ENCODE measurements at regions not wholly inside any gene's neighbourhood (a gene's known extent, or its start where the extent isn't known, plus 50 kb on each side); places are given as distances from the start of the nearest gene placed in this dataset.

DNA sequence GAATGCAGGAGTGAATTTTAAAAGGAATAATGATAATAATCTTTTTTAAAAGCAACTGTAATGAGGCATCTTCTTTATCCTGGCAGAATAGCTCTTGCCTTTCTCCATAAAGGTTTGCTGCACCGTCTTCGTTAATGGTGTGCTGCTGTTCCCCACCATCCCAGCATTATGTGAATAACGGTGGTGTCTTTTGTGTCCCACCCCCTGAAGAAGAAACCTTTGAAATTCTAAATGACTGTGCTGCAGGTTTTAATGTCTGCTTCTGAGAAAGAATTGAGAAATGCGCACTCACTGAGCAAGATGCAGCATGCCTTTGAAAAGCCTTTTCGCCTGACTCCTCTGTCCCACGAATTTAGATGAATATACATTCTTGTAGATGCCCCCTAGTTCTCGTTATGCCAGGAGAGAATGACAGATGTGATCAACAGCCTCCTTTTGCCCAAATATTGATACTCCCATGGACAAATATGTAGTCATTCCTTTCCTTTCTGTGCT is 246.1 kb upstream of the ZNF462 start:
- DNase-seq (ENCODE audit: low read depth), result no peak

DNA sequence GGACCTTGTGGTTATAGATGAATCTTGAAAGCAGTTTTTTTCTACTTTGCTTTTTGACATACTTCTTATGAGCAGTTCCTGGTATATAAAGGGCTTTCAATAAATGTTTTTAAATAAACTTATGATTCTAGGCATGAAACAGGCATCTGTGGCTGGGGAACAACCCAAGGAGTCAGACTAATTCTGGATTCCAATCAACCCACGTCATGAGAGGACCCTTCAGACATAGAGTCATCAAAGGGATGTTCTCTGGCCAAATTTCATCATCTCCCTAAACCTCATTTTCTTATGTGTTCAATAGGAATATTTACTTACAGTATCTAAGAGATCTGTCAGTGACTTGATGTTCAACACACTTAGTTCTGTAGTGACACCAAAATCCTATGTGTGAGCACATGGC is 243.8 kb upstream of the ZNF462 start:
- no peak for DNase-seq (ENCODE audit: low read depth)

DNA sequence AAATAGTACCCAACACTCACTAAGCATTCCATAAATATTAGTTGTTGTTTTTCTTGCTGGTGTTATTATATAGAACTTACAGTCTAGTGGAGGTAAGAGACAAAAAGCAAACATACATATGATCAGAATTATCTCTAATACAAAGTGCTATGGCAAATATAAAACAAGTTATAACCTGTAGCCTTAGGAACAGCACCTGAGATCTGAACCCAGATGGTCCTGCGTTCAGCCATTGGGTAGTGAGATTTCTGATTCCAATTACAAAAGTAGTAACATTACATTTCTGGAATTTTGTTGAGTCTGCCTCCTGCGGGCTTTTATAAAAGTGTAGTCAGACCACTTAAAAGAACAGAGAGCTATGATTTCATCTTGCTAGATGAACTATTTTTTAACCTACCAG is 242.9 kb upstream of the ZNF462 start:
- DNase-seq (ENCODE audit: low read depth), result no peak

DNA sequence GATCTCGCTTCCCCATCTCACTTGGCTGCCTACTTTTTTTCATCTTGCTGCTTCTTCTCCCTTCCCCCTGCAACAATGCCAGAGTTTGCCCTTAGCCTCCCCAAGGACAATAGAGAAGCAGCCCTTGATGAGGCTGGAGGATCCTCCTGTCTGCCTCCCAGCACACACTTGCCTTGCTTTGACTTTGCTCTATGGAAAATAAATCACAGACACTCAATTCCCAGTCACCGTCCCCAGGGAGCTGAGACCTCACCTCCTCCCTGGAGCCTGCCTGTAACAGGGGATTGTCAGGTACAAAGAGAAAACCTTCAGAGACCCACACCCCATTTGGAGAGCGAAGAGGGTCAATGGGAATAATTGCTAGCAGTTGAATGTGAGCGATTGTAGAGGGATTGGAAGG is 242.1 kb upstream of the ZNF462 start:
- DNase-seq (ENCODE audit: low read depth), result no peak

DNA sequence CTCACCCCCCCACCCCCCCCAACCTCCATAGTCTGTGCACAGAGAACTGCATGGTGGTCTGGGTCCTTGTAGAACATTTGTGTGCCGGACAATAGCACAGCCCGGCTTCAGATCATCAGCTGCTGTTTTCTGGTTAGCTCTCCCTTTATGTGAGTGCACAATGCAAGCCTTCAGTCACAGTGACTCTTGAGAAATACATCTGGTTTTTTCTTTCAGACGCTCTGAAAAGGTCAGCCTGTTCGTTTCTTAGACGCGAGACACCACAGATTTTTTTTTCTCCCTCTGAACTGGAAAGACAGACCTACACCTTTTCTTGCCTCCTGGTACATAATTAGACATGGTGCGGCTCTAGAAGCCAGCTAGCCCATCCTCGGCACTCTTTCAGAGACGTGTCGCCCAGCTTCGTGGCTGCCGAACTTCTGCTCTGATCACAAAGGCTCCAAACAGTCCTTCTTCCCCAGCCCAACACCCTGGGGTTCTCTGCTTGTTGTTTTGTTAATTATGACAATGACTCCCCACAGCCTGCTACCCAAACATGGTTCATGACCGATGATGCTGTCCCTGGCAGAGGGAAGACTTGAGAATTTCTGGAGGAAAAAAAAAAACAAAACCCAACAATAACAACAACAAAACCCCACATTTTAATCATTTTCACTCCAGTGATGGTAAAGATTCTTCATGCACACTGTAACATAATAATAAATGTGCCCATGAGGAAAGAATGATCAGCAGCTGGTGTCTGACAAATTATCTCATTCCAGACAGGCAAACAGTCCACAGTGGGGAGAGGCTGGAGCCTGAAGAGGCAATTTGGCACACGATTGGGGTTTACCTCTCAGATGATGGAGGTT is 241.4 kb upstream of the ZNF462 start:
- no peak for DNase-seq (ENCODE audit: low read depth)

DNA sequence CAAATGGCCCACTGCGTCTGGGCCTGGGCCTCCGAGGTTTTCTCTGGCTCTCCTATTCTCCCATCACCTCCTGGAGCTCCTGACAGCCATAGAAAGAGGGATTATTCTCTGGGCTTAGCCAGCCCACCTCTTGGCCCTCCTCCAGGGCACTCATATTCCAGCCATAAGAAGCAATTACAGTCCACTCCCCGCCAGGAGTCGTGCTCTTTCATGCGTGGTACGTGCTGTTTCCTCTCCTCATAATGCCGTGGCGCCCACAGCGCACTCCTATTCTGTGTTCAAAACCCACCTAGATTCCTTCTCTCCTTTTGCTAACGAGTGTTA is 240.8 kb upstream of the ZNF462 start:
- DNase-seq (ENCODE audit: low read depth), result no peak

DNA sequence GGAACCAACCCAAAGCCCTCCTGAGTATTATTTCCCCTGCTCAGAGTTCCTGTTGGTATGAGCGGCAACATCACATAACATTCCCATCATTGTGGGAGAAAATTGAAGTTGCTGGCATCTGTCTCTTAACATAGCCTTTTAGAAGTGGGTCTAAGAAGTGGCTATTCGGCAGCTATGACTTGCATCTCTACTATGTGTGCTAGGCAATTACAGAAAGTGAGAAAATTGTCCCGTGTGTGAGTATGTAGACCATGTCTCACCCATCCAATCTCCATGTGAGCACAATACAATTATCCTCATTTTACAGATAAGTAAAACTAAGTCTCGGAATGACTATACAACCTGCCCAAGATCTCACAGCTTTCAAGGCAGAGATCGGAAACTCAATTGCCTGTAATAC is 239.4 kb upstream of the ZNF462 start:
- no peak for DNase-seq (ENCODE audit: low read depth)

DNA sequence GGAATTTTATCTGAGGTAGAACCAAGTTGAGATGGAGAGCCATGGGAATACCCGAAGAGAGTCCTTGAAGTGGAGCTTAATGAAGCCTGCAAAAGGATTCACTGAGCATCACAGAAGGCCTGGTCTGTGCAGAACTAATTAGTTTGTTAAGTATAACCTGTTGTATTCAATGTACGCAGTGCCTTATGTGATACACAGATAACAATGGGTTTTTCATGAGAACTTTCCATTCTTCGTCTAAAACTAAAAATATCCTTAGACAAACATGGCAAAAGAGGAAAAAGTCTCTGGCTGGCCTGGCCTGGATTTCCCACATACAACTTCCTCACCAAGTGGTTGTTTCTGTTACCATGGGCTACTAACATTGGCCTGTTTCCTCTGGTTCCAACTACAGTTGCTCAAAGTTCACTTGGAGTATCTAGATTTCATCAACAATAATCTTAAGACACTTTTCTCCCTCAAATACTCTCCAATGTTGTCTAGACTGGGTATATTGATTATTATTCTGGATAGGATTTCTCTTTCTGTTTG is 237.6 kb upstream of the ZNF462 start:
- no peak for DNase-seq (ENCODE audit: low read depth)

DNA sequence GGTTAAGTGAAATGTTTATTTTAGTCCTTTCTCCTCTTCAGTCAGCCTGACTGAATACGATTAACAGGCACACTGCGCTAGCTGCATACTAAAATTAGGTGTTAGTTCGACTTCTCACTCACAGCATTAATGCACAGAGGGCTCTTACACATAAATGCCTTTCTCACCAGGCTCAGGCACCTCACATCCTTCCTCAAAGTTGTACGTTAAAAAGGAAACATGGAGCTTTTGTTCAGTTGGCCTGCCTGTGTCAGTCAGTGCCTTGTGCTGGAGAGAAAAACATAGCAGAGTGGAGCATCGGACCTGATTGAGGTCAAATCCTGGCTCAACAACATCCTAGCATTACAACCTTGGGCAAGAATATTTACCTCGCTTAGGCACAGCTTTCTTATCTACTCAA is 236.0 kb upstream of the ZNF462 start:
- DNase-seq (ENCODE audit: low read depth), result no peak

DNA sequence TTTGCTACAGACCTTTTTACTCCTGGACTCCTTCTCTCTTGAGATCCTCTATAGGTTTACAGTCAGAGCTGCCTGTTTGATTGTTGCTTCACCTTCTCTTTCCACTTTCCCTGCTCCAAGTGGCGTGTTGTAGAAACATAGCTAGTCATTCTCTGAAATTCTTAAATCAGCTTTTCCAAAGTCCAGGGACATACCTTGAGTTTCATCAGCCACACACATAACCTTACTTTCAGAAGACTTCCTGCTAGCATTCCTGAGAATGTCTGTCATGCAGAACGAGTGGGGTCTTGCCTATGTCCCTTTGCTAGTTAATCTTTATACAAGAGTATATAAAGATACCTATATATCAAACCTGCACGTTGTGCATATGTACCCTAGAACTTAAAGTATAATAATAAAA is 230.3 kb upstream of the ZNF462 start:
- DNase-seq (ENCODE audit: low read depth), result no peak

DNA sequence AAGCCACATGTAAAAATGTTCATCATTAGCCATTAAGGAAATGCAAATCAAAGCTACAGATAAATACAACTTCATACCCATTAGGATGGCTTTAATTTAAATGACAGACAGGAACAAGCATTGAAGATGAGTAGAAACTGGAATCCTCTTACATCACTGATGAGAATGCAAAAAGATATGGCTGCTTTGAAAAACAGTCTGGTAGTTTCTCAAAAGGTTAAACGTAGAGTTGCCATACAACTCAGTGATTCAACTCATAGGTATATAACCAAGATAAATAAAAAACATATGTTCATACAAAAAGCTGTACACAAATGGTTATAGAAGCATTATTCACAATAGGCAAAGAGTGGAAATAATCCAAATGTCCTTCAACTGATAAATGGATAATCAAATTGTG is 228.8 kb upstream of the ZNF462 start:
- no peak for DNase-seq (ENCODE audit: low read depth)

DNA sequence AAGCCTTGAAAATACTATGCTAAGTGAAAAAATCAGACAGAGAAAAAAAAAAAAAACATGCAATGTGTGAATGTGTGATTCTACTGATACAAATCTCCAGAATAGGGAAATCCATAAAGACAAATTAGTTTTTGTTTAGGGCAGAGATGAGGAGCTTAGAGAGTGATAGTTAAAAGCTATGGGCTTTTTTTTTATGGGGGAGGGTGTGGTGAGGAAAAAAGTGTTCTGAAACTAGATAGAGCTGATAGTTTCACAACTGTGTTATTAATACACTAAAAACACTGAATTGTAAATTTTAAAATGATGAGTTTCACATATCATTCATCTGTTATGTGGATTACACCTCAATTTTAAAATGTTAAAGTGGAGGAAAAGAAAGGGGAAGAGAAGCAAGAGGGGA is 228.3 kb upstream of the ZNF462 start:
- DNase-seq (ENCODE audit: low read depth), result no peak

DNA sequence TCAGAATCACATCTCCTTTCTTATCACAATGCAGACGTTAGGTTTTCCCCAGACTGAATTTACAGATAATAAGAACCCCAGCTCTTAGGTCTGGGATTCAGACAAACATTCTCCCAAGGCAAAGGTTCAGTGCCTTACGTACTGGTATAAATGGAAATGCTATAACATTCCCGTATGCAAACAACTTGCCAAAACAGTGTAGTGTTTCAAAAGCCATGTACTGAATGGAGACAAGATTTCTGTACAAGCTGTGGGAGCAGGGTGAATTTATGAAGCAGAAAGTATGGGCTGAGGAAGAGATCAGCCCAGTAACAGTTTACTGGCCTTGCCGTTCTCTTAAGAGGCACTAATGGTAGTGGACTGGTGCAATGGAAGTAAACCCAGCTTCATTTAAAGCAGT is 225.5 kb upstream of the ZNF462 start:
- DNase-seq (ENCODE audit: low read depth), result no peak

DNA sequence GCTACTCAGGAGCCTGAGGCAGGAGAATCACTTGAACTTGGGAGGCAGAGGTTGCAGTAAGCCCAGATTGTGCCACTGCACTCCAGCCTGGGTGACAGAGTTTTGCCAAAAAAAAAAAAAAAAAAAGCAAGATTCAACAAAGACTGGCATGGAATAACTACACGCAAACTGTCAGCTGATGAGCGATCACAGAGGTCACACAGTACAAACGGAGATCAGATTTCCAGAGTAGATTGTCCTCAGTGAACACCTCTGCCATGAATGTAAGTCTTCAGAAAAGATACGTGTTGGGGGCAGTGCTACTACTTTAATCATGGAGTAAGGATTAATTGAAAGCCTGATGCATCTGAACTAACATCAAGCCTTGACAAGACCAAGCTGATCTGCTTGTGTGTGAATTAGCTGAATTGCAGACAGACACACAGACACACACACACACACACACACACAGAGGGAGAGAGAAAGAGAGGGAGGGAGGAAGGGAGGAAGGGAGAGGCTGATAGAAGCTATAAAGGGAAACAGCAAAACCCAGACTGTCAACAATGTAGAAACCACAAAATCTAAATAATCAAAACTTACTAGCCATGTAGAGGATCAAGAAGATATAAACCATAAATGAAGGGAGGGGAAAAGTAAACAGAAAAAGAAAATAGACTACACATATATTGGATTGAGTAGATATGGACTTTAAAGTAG is 222.9 kb upstream of the ZNF462 start:
- DNase-seq (ENCODE audit: low read depth), result no peak

DNA sequence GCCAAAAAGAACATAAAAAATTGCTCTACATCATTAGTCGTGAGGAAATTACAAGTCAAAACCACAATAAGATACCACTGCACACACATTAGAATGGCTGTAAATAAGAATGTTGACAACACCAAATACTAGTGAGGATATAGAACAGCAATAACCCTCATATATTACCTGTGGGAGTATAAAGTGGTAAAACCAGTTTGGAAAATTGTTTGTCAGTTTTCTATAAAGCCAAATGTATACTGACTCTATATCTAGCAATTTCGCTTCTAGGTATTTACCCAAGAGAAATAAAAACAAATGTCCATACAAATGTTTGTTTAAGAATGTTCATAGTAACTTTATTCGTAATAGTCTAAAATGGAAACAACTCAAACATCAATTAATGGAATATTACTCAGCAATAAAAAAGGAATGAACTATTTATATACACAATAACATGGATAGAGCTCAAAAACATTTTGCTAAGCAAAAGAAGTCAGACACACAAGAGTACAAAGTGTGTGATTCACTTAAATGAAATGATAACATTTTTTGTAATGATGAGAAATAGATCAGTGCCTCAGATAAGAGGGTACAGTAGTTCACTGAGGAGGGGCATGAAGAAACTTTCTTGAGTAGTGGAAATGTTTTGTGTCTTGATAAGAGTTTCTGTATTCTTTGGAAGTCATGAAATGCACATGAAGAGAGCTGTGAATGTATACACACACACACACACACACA is 219.6 kb upstream of the ZNF462 start:
- DNase-seq (ENCODE audit: low read depth), result no peak

DNA sequence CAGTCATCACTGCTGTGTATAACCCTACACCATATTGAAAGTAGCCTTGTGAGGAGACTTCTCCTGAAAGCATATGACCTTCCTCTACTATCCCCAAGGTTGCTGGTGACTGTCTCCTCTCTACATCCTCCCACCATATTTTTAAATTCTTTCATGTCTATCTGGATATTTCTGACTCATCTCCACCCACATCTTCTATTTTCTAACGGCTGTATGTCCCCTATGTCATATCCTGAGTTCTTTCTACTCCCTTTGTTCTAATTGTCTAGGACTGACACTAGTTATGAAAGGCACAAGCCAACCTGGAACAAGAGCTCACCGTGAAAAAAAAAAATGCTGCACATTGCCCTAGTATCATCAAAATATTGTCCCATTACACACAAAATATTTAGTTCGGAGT is 218.3 kb upstream of the ZNF462 start:
- DNase-seq (ENCODE audit: low read depth), result no peak

DNA sequence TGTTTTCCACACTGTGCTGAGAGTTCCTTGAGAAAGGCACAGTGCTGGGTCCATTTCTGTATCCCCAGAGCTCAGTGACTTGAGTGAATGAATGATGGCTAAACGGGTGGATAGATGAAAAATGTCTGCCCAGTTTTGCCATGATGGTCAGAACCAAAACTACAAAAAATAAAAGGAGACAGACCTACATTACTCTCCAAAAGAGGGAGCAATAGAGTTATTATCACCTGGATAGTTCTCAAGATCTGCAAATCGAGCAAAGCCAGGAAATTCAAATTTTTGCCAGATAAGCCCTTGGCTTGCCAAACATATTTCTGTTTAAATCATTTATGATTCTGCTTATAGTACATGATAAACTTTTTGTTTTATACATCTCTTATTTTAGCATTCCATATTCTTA is 214.2 kb upstream of the ZNF462 start:
- DNase-seq (ENCODE audit: low read depth), result no peak

DNA sequence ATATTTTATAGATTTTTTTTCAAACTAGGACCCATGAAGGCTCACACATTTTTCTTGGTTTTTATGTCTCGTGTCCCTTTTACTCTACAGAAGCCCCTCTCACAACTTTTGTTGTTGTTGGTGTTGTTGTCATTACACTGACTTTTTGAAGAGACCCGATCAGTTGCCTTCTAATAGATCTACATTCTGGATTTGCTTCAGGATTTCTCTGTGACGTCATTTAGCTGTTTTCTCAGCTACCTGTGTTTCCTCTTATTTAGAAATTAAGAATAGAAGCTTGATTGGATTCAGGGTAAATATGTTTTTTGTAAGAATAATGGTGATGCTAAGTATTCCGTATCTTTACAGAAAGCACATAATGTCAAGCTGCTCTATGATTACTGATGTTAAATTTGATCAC is 213.3 kb upstream of the ZNF462 start:
- DNase-seq (ENCODE audit: low read depth), result no peak

DNA sequence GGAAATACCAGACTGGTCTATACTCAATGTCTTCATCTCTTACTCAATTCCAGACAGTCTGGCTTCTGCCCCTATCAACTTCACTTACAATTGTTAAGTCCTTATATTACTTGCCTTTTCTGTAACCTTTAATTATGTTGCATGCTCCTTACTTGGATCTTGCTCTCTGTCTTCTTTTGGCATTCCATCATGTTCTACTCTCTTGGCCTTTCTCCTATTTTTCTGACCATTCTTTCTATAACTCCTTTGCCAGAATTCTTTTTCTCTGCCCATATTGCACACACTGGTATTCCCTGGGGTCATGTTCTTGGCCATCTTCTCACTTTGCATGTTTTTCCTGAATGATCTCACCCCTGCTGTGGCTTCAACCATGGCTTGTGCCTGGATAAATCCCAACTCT is 209.8 kb upstream of the ZNF462 start:
- no peak for DNase-seq (ENCODE audit: low read depth)

DNA sequence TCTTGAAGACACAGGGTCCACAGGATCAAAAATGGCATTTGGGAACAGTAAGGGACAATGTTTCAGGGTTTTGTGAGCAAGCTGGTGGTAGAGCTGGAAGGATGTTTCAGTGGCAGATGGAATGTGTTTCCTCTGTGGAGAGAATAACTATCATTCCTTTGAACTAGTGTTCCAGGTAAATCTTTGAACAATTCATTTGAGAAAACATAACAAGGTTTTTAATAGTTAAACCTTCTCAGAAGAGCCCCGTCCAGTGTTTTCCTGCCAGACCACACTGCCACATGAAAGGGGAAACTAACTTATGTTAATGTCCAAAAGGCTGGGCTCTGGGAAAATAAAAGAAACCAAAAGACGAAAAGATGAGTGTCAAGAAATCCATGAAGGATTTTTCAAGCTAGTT is 207.0 kb upstream of the ZNF462 start:
- no peak for DNase-seq (ENCODE audit: low read depth)

DNA sequence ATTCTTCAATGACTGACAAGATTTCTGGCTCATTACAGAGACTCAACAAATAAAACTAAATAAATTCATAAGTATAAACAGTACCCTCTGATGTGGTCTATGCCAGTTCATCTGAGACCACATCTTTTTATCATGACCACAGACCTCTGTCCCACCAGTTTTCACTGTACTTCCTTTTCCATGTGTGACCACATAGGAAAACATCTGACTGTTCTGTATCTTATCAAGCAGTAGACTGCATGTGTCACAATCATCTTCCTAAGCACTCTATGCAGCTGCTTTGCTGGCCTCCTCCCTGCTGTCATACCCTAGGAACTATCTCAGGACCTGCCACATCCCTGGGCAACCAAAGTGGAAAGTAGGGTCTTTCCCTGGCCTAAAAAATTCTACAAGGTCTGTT is 205.0 kb upstream of the ZNF462 start:
- DNase-seq (ENCODE audit: low read depth), result no peak

DNA sequence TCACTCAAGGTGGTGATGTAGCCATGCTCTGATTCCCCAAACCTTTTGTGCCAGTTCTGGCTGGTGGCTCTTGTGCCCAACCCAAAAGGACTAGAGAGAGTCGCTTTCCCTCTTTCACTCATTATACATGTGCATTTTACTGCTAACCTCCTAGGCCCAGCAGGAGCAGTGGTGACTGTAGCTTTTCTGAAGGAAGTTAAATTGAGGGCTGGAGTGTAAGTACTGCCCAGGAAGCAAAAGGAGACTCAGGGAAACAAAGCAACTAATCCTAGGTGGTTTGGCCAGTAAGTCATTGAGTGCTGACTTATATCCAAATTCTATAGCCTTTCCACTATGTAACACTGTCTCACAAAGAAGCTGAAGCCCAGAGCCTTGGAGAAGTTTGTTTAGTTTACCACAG is 194.4 kb upstream of the ZNF462 start:
- no peak for DNase-seq (ENCODE audit: low read depth)

DNA sequence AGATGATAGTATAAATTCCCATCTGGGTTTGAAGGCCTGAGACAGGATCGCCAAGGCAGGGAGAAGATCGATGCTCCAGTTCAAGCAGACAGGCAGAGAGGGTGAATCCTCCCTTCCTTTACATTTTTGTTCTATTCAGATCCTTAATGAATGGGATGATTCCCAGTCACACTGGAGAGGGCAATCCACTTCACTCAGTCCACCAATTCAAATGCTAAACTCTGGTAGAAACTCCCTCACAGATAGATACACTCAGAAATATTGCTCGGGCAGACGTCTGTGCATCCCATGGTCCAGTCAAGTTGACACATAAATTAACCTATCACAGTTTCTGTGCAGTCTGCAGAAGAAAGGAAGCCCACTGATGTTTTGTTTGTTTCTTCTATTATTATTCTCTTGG is 193.1 kb upstream of the ZNF462 start:
- no peak for DNase-seq (ENCODE audit: low read depth)
